ENCODE measurements at regions not wholly inside any gene's neighbourhood (a gene's known extent, or its start where the extent isn't known, plus 50 kb on each side); places are given as distances from the start of the nearest gene placed in this dataset.

DNA sequence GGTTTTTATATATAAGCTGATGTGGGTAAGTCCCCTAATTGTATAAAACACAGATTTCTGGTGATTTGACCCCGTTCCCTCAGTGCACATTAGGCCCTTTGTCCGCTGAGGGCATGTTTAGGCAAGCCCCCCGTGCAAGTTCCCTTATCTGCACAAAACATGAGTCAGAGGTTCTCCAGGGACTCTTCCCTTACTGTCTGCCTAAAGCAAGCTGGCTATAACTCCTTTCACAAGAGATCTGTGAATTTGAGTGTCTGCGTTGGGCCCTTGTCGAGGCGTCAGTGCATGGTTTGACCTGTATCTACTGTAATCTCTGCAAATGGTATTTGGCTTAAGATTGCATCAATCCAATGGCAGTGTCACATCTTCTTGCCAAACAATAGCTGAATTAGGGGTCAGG, 712.8 kb downstream of the CDH8 start:
- Histone ChIP-seq H3K36me3 (no peaks in the 10 kb centered on the region), H3K4me1 (no peaks in the 10 kb centered on the region), H3K27ac (no peak overlapping the region), H3K4me3 (no peak overlapping the region), H3K27me3 (no peaks in the 10 kb centered on the region), H3K9me3 (no peaks in the 10 kb centered on the region)
- no peak for DNase-seq
- TF ChIP-seq POLR2AphosphoS5 (IDR thresholded peaks at IDR 0.05): no peak
- no peak for TF ChIP-seq POLR2A (IDR thresholded peaks at IDR 0.05)
- in situ Hi-C loops (cut with MboI; ENCODE audit: low pct_ligation_motif_present in 1 of 4, low pct_unique_long_range_greater_than_20kb in 1 of 4, low sequenced_read_pairs in 3 of 4): no loop called here
- intact Hi-C loops (cut with DNase I; ENCODE audit: low total_unique reads): no loop called here
- 39 to 78% methylated on average over 3 to 6 of the region's 6 CpGs for WGBS, 2 donors (ENCODE audit: low coverage in 1 of 2)

DNA sequence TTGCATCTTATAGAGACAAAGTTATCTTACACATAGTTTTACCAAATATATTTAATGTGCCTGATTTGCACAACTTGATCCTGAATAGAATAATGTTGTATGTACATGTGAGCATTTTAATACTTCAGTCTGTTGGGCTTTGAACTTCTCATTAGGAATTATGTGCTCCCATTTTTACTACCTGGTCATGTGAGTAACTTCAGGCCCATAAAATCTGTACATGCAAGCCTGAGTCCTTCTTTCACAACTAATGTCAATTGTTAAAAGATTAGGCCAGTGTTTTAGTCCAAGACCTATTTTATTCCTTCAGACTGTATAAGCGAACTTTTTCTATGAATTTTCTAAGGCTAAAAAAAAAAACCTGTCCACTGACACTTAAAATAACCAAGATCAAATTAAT, 715.4 kb downstream of the CDH8 start:
- intact Hi-C loops (cut with DNase I; ENCODE audit: low total_unique reads): no loop called here
- Histone ChIP-seq H3K27me3 (no peaks in the 10 kb centered on the region), H3K4me3 (no peak overlapping the region), H3K9me3 (no peaks in the 10 kb centered on the region), H3K27ac (no peak overlapping the region), H3K36me3 (no peaks in the 10 kb centered on the region), H3K4me1 (no peaks in the 10 kb centered on the region)
- 63 to 64% methylated on average over 1 of the region's 1 CpG for WGBS, 2 donors (ENCODE audit: low coverage in 1 of 2)
- no peak for DNase-seq
- in situ Hi-C loops (cut with MboI; ENCODE audit: low pct_ligation_motif_present in 1 of 4, low pct_unique_long_range_greater_than_20kb in 1 of 4, low sequenced_read_pairs in 3 of 4): no loop called here
- TF ChIP-seq POLR2A (IDR thresholded peaks at IDR 0.05): no peak

DNA sequence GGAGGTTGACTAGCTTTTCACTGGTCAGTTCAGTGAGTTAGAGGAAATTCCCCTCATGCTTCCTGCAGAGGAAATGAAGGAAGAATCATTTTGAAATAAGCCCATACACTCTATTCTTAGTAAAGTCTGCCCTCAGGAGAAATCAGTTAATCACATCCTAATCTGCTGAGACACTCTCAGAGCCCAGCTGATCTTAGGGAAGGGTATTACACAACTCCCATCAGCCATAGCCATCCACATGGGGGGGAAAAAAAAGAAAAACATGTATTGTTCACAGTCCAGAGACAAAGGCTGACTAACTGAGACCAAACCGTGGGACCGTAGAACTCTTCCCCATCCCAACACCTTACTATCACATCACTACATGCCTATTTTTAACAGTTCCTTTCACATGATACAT, 722.3 kb downstream of the CDH8 start:
- Histone ChIP-seq H3K27me3 (no peaks in the 10 kb centered on the region), H3K4me3 (no peak overlapping the region), H3K4me1 (no peaks in the 10 kb centered on the region), H3K36me3 (no peaks in the 10 kb centered on the region), H3K27ac (no peak overlapping the region), H3K9me3 (no peaks in the 10 kb centered on the region)
- TF ChIP-seq POLR2AphosphoS5 (IDR thresholded peaks at IDR 0.05) (no peak), POLR2A (IDR thresholded peaks at IDR 0.05) (no peak), EP300 (IDR thresholded peaks at IDR 0.05; ENCODE audit: low read depth) (no peak)
- TF ChIP-seq, protein P1, sequence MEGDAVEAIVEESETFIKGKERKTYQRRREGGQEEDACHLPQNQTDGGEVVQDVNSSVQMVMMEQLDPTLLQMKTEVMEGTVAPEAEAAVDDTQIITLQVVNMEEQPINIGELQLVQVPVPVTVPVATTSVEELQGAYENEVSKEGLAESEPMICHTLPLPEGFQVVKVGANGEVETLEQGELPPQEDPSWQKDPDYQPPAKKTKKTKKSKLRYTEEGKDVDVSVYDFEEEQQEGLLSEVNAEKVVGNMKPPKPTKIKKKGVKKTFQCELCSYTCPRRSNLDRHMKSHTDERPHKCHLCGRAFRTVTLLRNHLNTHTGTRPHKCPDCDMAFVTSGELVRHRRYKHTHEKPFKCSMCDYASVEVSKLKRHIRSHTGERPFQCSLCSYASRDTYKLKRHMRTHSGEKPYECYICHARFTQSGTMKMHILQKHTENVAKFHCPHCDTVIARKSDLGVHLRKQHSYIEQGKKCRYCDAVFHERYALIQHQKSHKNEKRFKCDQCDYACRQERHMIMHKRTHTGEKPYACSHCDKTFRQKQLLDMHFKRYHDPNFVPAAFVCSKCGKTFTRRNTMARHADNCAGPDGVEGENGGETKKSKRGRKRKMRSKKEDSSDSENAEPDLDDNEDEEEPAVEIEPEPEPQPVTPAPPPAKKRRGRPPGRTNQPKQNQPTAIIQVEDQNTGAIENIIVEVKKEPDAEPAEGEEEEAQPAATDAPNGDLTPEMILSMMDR (IDR thresholded peaks at IDR 0.05): no peak
- 84 to 88% methylated on average over 2 of the region's 2 CpGs for WGBS, 2 donors (ENCODE audit: low coverage in 1 of 2)
- no peak for DNase-seq
- intact Hi-C loops (cut with DNase I; ENCODE audit: low total_unique reads) (loop anchor here (10.0 kb wide), 2 partner anchors 61 to 1641 kb away; no protein-coding TSS in a partner anchor), in situ Hi-C loops (cut with MboI; ENCODE audit: low pct_ligation_motif_present in 1 of 4, low pct_unique_long_range_greater_than_20kb in 1 of 4, low sequenced_read_pairs in 3 of 4) (no loop called here)

DNA sequence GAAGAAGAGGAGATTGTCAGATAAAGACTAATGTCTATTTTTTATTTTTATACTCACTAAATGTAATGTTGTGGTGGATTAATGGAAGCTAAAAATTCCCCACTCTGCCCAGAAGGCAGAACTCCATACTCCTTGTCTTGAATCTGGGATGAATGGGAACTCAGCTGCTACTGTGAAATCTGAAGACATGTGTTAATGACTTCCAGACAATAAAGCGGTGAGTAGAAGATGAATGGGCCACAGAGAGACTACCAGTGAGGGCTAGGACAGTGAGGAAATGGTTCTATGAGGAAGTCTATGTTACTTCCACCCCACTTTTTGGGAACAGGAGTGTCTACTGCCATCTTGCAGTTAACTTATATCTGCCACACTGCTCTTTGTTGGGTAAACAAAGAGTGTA, 726.9 kb downstream of the CDH8 start:
- 70 to 83% methylated on average over 1 of the region's 1 CpG for WGBS, 2 donors (ENCODE audit: low coverage in 1 of 2)

GRCh38 chr16:61306204-61306603, 730.0 kb downstream of the CDH8 start:
- Histone ChIP-seq H3K4me3 (no peak overlapping the region), H3K4me1 (no peaks in the 10 kb centered on the region), H3K27me3 (no peaks in the 10 kb centered on the region), H3K36me3 (no peaks in the 10 kb centered on the region), H3K9me3 (no peaks in the 10 kb centered on the region), H3K27ac (no peak overlapping the region)
- TF ChIP-seq, protein P1 (IDR thresholded peaks at IDR 0.05): no peak
- TF ChIP-seq EP300 (IDR thresholded peaks at IDR 0.05; ENCODE audit: low read depth) (no peak), POLR2A (IDR thresholded peaks at IDR 0.05) (no peak), POLR2AphosphoS5 (IDR thresholded peaks at IDR 0.05) (no peak)
- in situ Hi-C loops (cut with MboI; ENCODE audit: low pct_ligation_motif_present in 1 of 4, low pct_unique_long_range_greater_than_20kb in 1 of 4, low sequenced_read_pairs in 3 of 4): no loop called here
- DNase-seq: no peak
- 81 to 83% methylated on average over 6 of the region's 6 CpGs for WGBS, 2 donors (ENCODE audit: low coverage in 1 of 2)
- intact Hi-C loops (cut with DNase I; ENCODE audit: low total_unique reads): no loop called here

More for the DNA sequence above, 726.9 kb downstream of the CDH8 start:
- intact Hi-C loops (cut with DNase I; ENCODE audit: low total_unique reads) (no loop called here), in situ Hi-C loops (cut with MboI; ENCODE audit: low pct_ligation_motif_present in 1 of 4, low pct_unique_long_range_greater_than_20kb in 1 of 4, low sequenced_read_pairs in 3 of 4) (no loop called here)
- TF ChIP-seq EP300 (IDR thresholded peaks at IDR 0.05; ENCODE audit: low read depth): no peak
- no peak for TF ChIP-seq POLR2AphosphoS5 (IDR thresholded peaks at IDR 0.05)
- TF ChIP-seq, protein P1 (IDR thresholded peaks at IDR 0.05): no peak
- no peak for TF ChIP-seq POLR2A (IDR thresholded peaks at IDR 0.05)
- H3K27me3 ChIP-seq: no peaks in the 10 kb centered on the region
- no peaks in the 10 kb centered on the region for H3K9me3 ChIP-seq
- no peaks in the 10 kb centered on the region for H3K36me3 ChIP-seq
- DNase-seq: no peak
- no peaks in the 10 kb centered on the region for H3K4me1 ChIP-seq
- H3K27ac ChIP-seq: no peak overlapping the region
- H3K4me3 ChIP-seq: no peak overlapping the region
